CD14-positive monocyte (primary cell): ENCODE measurements at regions not wholly inside any gene's neighbourhood (a gene's known extent, or its start where the extent isn't known, plus 50 kb on each side); places are given as distances from the start of the nearest gene placed in this dataset.

ENCODE experiments used
- DNase-seq, 3 donors: peaks; one replicate each; pipeline ENCODE4 v3.0.0-alpha.2; 2011 to 2022
- H2AFZ ChIP-seq: 2 replicates; pipeline ENCODE4 v1.6.0; 2012; ENCODE audit warnings: mild to moderate bottlenecking, low read depth, low read length, inconsistent platforms; ENCODE audit not compliant: insufficient read depth, poor library complexity, severe bottlenecking
- H3K27ac ChIP-seq, 2 donors: 1 replicate in 1 of 2; 2 replicates in 1 of 2; pipeline ENCODE4 v1.5.1; 2012 to 2013; ENCODE audit warnings: low read length in 2 of 2, control low read depth in 1 of 2, inconsistent platforms in 1 of 2, low read depth in 1 of 2, mild to moderate bottlenecking in 1 of 2
- H3K27me3 ChIP-seq, 2 donors: one replicate each; pipeline versions ENCODE4 v1.6.0 to v1.6.1; 2011 to 2013; ENCODE audit warnings: low read length in 2 of 2; ENCODE audit not compliant: control insufficient read depth in 2 of 2, insufficient read depth in 2 of 2
- H3K36me3 ChIP-seq, 2 donors: replicated peaks in 1 of 2; 1 replicate in 1 of 2; 2 replicates in 1 of 2; pipeline versions ENCODE4 v1.5.1 to v1.6.1; 2012 to 2013; ENCODE audit warnings: low read length in 2 of 2, control low read depth in 1 of 2, inconsistent platforms in 1 of 2, mild to moderate bottlenecking in 1 of 2; ENCODE audit not compliant: insufficient read depth in 2 of 2, control insufficient read depth in 1 of 2
- H3K4me1 ChIP-seq, 2 donors: 1 replicate in 1 of 2; 2 replicates in 1 of 2; pipeline versions ENCODE4 v1.5.1 to v1.6.1; 2012 to 2013; ENCODE audit warnings: low read length in 2 of 2, control low read depth in 1 of 2, inconsistent platforms in 1 of 2, mild to moderate bottlenecking in 1 of 2, moderate library complexity in 1 of 2; ENCODE audit not compliant: insufficient read depth in 2 of 2, control insufficient read depth in 1 of 2
- H3K4me2 ChIP-seq: replicated peaks from 2 replicates; pipeline ENCODE3; 2012; ENCODE audit warnings: low read length, moderate library complexity, mild to moderate bottlenecking; ENCODE audit not compliant: poor library complexity, severe bottlenecking; ENCODE audit errors: extremely low read depth
- H3K4me3 ChIP-seq, 3 experiments: fragments of 200-600 bp in 1 of 3; sonication (generic) in 1 of 3; replicated peaks in 1 of 3; 1 replicate in 2 of 3; 2 replicates in 1 of 3; pipeline ENCODE4 v1.5.1; 2011 to 2013; ENCODE audit warnings: low read length in 3 of 3, mild to moderate bottlenecking in 3 of 3, control low read depth in 2 of 3, low read depth in 2 of 3, inconsistent platforms in 1 of 3, moderate library complexity in 1 of 3
- H3K79me2 ChIP-seq: 2 replicates; pipeline ENCODE4 v1.6.0; 2012; ENCODE audit warnings: mild to moderate bottlenecking, control low read depth, inconsistent platforms, low read length, moderate library complexity; ENCODE audit not compliant: insufficient read depth
- H3K9ac ChIP-seq: 2 replicates; pipeline ENCODE4 v1.6.0; 2017; ENCODE audit warnings: low read length, mild to moderate bottlenecking; ENCODE audit not compliant: insufficient read depth, poor library complexity, severe bottlenecking
- H3K9me3 ChIP-seq, 2 donors: replicated peaks in 1 of 2; 1 replicate in 1 of 2; 2 replicates in 1 of 2; pipeline versions ENCODE4 v1.5.1 to v1.6.1; 2012 to 2013; ENCODE audit warnings: low read length in 2 of 2, control low read depth in 1 of 2; ENCODE audit not compliant: control insufficient read depth in 1 of 2, insufficient read depth in 1 of 2
- H4K20me1 ChIP-seq: 2 replicates; pipeline ENCODE4 v1.6.0; 2012; ENCODE audit warnings: mild to moderate bottlenecking, low read length, control low read depth, moderate library complexity; ENCODE audit not compliant: insufficient read depth
- H3K27ac Mint-ChIP-seq, 7 donors: one replicate each; pipeline ENCODE4 v1.8.0; 2020; ENCODE audit warnings: mild to moderate bottlenecking in 7 of 7, mixed read lengths in 7 of 7, moderate library complexity in 6 of 7, inconsistent platforms in 2 of 7
- H3K27me3 Mint-ChIP-seq, 3 donors: one replicate each; pipeline ENCODE4 v1.8.0; 2021 to 2022; ENCODE audit warnings: low read depth in 3 of 3, mild to moderate bottlenecking in 3 of 3, mixed read lengths in 3 of 3, moderate library complexity in 3 of 3, inconsistent platforms in 1 of 3
- H3K36me3 Mint-ChIP-seq, 2 donors: one replicate each; pipeline ENCODE4 v1.8.0; 2020; ENCODE audit warnings: mixed read lengths in 2 of 2, inconsistent platforms in 1 of 2, mild to moderate bottlenecking in 1 of 2
- H3K4me1 Mint-ChIP-seq: one replicate; pipeline ENCODE4 v1.8.0; 2020; ENCODE audit warnings: mild to moderate bottlenecking, mixed read lengths
- H3K4me3 Mint-ChIP-seq, 2 donors: one replicate each; pipeline ENCODE4 v1.8.0; 2020; ENCODE audit warnings: mild to moderate bottlenecking in 2 of 2, mixed read lengths in 2 of 2, moderate library complexity in 1 of 2
- H3K9me3 Mint-ChIP-seq, 7 donors: one replicate each; pipeline ENCODE4 v1.8.0; 2020 to 2022; ENCODE audit warnings: mixed read lengths in 7 of 7, mild to moderate bottlenecking in 6 of 7, moderate library complexity in 6 of 7, inconsistent platforms in 2 of 7
- WGBS: methylation state at CpG from one replicate; pipeline ENCODE4 v1.1.5; 2013; ENCODE audit warnings: missing lambda C conversion rate; ENCODE audit not compliant: insufficient coverage; 5-methylcytosine and 5-hydroxymethylcytosine counted together
- intact Hi-C, 2 donors: fragments of 100-400 bp; cut with micrococcal nuclease; formaldehyde crosslinking; loops; one replicate each; pipeline versions ENCODE4 v1.15.0 to v1.15.1; 2023
- TF ChIP-seq, protein P1 (sequence below): fragments of 200-600 bp; IDR thresholded peaks from one replicate; pipeline ENCODE4 v1.8.0; 2022; ENCODE audit warnings: antibody characterized with exemption, mild to moderate bottlenecking

GRCh38 chr7:25894002-25894901 is 257.7 kb upstream of the NFE2L3 start:
- no peak overlapping the region for H3K27ac ChIP-seq
- peak overlapping the region in 6 of 7 donors; percentile 45 to 89 (median 79) for H3K27ac Mint-ChIP-seq
- peak overlapping the region; percentile 66 for H3K4me2 ChIP-seq

More at GRCh38 chr7:25894002-25894901, 257.7 kb upstream of the NFE2L3 start:
- H3K27me3 ChIP-seq: peaks cover 79 to 83% of the 10 kb centered on the region in 2 donors
- H3K4me3 ChIP-seq: peak overlapping the region in 1 of 3 experiments; percentile 48
- peaks cover 3 to 17% (median 14%) of the 10 kb centered on the region in 7 donors for H3K9me3 Mint-ChIP-seq
- TF ChIP-seq, protein P1, sequence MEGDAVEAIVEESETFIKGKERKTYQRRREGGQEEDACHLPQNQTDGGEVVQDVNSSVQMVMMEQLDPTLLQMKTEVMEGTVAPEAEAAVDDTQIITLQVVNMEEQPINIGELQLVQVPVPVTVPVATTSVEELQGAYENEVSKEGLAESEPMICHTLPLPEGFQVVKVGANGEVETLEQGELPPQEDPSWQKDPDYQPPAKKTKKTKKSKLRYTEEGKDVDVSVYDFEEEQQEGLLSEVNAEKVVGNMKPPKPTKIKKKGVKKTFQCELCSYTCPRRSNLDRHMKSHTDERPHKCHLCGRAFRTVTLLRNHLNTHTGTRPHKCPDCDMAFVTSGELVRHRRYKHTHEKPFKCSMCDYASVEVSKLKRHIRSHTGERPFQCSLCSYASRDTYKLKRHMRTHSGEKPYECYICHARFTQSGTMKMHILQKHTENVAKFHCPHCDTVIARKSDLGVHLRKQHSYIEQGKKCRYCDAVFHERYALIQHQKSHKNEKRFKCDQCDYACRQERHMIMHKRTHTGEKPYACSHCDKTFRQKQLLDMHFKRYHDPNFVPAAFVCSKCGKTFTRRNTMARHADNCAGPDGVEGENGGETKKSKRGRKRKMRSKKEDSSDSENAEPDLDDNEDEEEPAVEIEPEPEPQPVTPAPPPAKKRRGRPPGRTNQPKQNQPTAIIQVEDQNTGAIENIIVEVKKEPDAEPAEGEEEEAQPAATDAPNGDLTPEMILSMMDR: no peak
- intact Hi-C loops: loop anchor here (5.0 to 10.0 kb wide), 6 partner anchors 171 to 771 kb away; partner anchors contain the start of genes CBX3 (in 1 of the 2) and HNRNPA2B1 (in 1 of the 2)
- no peaks in the 10 kb centered on the region for H4K20me1 ChIP-seq
- no peaks in the 10 kb centered on the region for H3K36me3 ChIP-seq
- no peaks in the 10 kb centered on the region for H3K79me2 ChIP-seq
- 0% methylated on average over 1 of the region's 7 CpGs for WGBS
- H3K9ac ChIP-seq: no peak overlapping the region
- H3K4me3 Mint-ChIP-seq: peak overlapping the region in 1 of 2 donors; percentile 83
- peaks cover 10 to 12% of the 10 kb centered on the region in 2 donors for H3K36me3 Mint-ChIP-seq
- H3K9me3 ChIP-seq: peaks cover 4 to 16% of the 10 kb centered on the region in 2 donors
- no peak for DNase-seq
- peaks cover 70 to 88% (median 73%) of the 10 kb centered on the region in 3 donors for H3K27me3 Mint-ChIP-seq
- H2AFZ ChIP-seq: no peak overlapping the region
- peaks cover 19 to 29% of the 10 kb centered on the region in 2 donors for H3K4me1 ChIP-seq
- H3K4me1 Mint-ChIP-seq: peaks cover 36% of the 10 kb centered on the region
